GM23338 (cell line): ENCODE measurements at regions not wholly inside any gene's neighbourhood (a gene's known extent, or its start where the extent isn't known, plus 50 kb on each side); places are given as distances from the start of the nearest gene placed in this dataset.

Experiments
- ATAC-seq: fragments of 200-7000 bp; cut with Tn5 transposase; 3 replicates; pipeline ENCODE4 v1.9.1; 2020
- DNase-seq: peaks from one replicate; pipeline ENCODE4 v3.0.0-alpha.2; 2015; ENCODE audit warnings: low spot score
- H2AFZ ChIP-seq: fragments of 200-600 bp; sonication (generic); 2 replicates; pipeline ENCODE4 v1.8.0; 2016; ENCODE audit warnings: antibody characterized with exemption, mild to moderate bottlenecking, moderate library complexity
- H3F3A ChIP-seq: fragments of 200-600 bp; sonication (generic); replicated peaks from 2 replicates; pipeline ENCODE4 v1.8.0; 2017; ENCODE audit warnings: antibody characterized with exemption, mixed run types, low read depth
- H3K27ac ChIP-seq: fragments of 200-600 bp; sonication (generic); 2 replicates; pipeline ENCODE4 v1.6.1; 2016; ENCODE audit warnings: low read depth
- H3K27me3 ChIP-seq: fragments of 200-600 bp; sonication (generic); 2 replicates; pipeline ENCODE4 v1.8.0; 2016; ENCODE audit warnings: mild to moderate bottlenecking, mixed run types, moderate library complexity; ENCODE audit not compliant: insufficient read depth
- H3K36me3 ChIP-seq: fragments of 200-600 bp; sonication (generic); 2 replicates; pipeline ENCODE4 v1.8.0; 2016; ENCODE audit warnings: mild to moderate bottlenecking; ENCODE audit not compliant: insufficient read depth
- H3K4me1 ChIP-seq: fragments of 200-600 bp; sonication (generic); 2 replicates; pipeline ENCODE4 v1.8.0; 2016; ENCODE audit warnings: mild to moderate bottlenecking, moderate library complexity; ENCODE audit not compliant: insufficient read depth
- H3K4me2 ChIP-seq: fragments of 200-600 bp; sonication (generic); 2 replicates; pipeline ENCODE4 v1.7.1; 2017; ENCODE audit warnings: mixed run types
- H3K4me3 ChIP-seq: fragments of 200-600 bp; sonication (generic); 2 replicates; pipeline ENCODE4 v1.6.1; 2016; ENCODE audit warnings: mixed run types
- H3K79me2 ChIP-seq: fragments of 200-600 bp; sonication (generic); replicated peaks from 2 replicates; pipeline ENCODE4 v1.8.0; 2017; ENCODE audit warnings: mild to moderate bottlenecking; ENCODE audit not compliant: insufficient read depth
- H3K9me2 ChIP-seq: fragments of 200-600 bp; sonication (generic); 2 replicates; pipeline ENCODE4 v1.8.0; 2017; ENCODE audit not compliant: insufficient read depth
- H4K20me1 ChIP-seq: fragments of 200-600 bp; sonication (generic); replicated peaks from 2 replicates; pipeline ENCODE4 v1.8.0; 2017; ENCODE audit warnings: mild to moderate bottlenecking; ENCODE audit not compliant: insufficient read depth
- H3K27ac Mint-ChIP-seq: 2 replicates; pipeline ENCODE4 v1.8.0; 2020; ENCODE audit warnings: inconsistent platforms, mild to moderate bottlenecking, moderate library complexity, mixed read lengths
- H3K27me3 Mint-ChIP-seq: 3 replicates; pipeline ENCODE4 v1.8.0; 2022; ENCODE audit warnings: low read depth, mild to moderate bottlenecking, moderate library complexity, mixed read lengths, inconsistent platforms; ENCODE audit not compliant: insufficient read depth, poor library complexity
- H3K36me3 Mint-ChIP-seq: 3 replicates; pipeline ENCODE4 v1.8.0; 2021; ENCODE audit warnings: low read depth, mild to moderate bottlenecking, inconsistent platforms, moderate library complexity, mixed read lengths
- H3K4me1 Mint-ChIP-seq: 3 replicates; pipeline ENCODE4 v1.8.0; 2020; ENCODE audit warnings: mild to moderate bottlenecking, inconsistent platforms, mixed read lengths
- H3K4me3 Mint-ChIP-seq: 3 replicates; pipeline ENCODE4 v1.8.0; 2021; ENCODE audit warnings: moderate library complexity, mild to moderate bottlenecking, inconsistent platforms, mixed read lengths
- H3K9me3 Mint-ChIP-seq: 3 replicates; pipeline ENCODE4 v1.8.0; 2020; ENCODE audit warnings: moderate library complexity, mild to moderate bottlenecking, inconsistent platforms, mixed read lengths
- CREB1 ChIP-seq: fragments of 250-450 bp; sonication (Bioruptor Pico); IDR thresholded peaks from 2 replicates; pipeline ENCODE4 v1.5.0; 2020; ENCODE audit warnings: low read depth, mild to moderate bottlenecking, moderate library complexity
- EZH2 ChIP-seq: fragments of 200-600 bp; sonication (generic); IDR thresholded peaks from one replicate; pipeline ENCODE4 v1.8.0; 2017; ENCODE audit warnings: antibody characterized with exemption, mild to moderate bottlenecking, low read depth; ENCODE audit not compliant: unreplicated experiment
- EZH2phosphoT487 ChIP-seq: fragments of 200-600 bp; sonication (generic); IDR thresholded peaks from one replicate; pipeline ENCODE4 v1.8.1; 2018; ENCODE audit warnings: antibody characterized with exemption; ENCODE audit not compliant: unreplicated experiment
- JUNB ChIP-seq: IDR thresholded peaks from one replicate; pipeline ENCODE4 v1.6.1; 2016; ENCODE audit warnings: antibody characterized with exemption; ENCODE audit not compliant: unreplicated experiment
- NANOG ChIP-seq: IDR thresholded peaks from 2 replicates; pipeline ENCODE4 v1.6.1; 2016; ENCODE audit warnings: antibody characterized with exemption, borderline replicate concordance
- POLR2AphosphoS5 ChIP-seq: IDR thresholded peaks from 2 replicates; pipeline ENCODE4 v1.6.1; 2016; ENCODE audit warnings: antibody characterized with exemption, low read depth
- STAT1 ChIP-seq: IDR thresholded peaks from one replicate; pipeline ENCODE4 v1.6.1; 2016; ENCODE audit warnings: antibody characterized with exemption; ENCODE audit not compliant: unreplicated experiment
- ZNF114 ChIP-seq: fragments of 250-450 bp; sonication (Bioruptor Pico); IDR thresholded peaks from 2 replicates; pipeline ENCODE4 v1.5.0; 2020; ENCODE audit warnings: mild to moderate bottlenecking, moderate library complexity
- ZNF331 ChIP-seq: fragments of 250-450 bp; sonication (Bioruptor Pico); IDR thresholded peaks from 2 replicates; pipeline ENCODE4 v1.5.0; 2020; ENCODE audit warnings: low read depth, mild to moderate bottlenecking, moderate library complexity
- TF ChIP-seq, protein P1 (sequence below): IDR thresholded peaks from 2 replicates; pipeline ENCODE4 v1.6.1; 2016; ENCODE audit warnings: antibody characterized with exemption
- TF ChIP-seq, protein P2 (sequence below): IDR thresholded peaks from one replicate; pipeline ENCODE4 v1.6.1; 2018; ENCODE audit warnings: antibody characterized with exemption; ENCODE audit not compliant: unreplicated experiment
- TF ChIP-seq, protein P3 (sequence below): fragments of 250-450 bp; sonication (Bioruptor Pico); IDR thresholded peaks from 2 replicates; pipeline ENCODE4 v1.5.0; 2020; ENCODE audit warnings: mild to moderate bottlenecking, moderate library complexity
- TF ChIP-seq, protein P4 (sequence below), 2 experiments: fragments of 200-600 bp in 1 of 2; sonication (generic) in 1 of 2; conservative IDR thresholded peaks; 2 replicates each; pipeline versions ENCODE4 v1.5.1 to v1.6.1; 2016 to 2017; ENCODE audit warnings: antibody characterized with exemption in 2 of 2, low read depth in 2 of 2, mild to moderate bottlenecking in 2 of 2, moderate library complexity in 1 of 2

DNA sequence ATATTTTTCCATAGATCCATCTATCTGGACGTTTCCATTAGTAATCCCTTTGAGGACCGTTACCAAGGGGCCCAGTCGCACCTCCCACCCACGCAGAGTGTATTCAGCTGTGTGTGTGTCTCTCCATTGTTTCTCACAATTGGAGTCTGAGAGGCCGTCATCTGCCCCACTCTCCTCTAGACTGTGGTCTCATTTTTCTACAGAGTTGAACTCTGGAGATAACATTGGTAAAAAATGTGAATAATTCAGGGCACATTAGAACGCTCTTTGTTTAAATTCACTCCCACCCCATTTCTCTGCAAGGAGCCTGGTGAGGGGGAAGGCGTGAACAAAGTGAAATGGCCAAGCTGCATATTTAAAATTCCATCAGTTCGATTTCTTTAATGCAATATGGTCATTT, 333.1 kb upstream of the MAF start:
- H3K4me1 ChIP-seq: no peaks in the 10 kb centered on the region
- no peak overlapping the region; the same call in 1 of the 2 replicates for H2AFZ ChIP-seq
- DNase-seq (no peak), ATAC-seq (no peak)
- H3K27ac ChIP-seq: no peak overlapping the region
- no peaks in the 10 kb centered on the region for H3F3A ChIP-seq
- H3K36me3 ChIP-seq: no peaks in the 10 kb centered on the region
- no peaks in the 10 kb centered on the region for H3K36me3 Mint-ChIP-seq
- peaks cover 1% of the 10 kb centered on the region for H3K27me3 Mint-ChIP-seq
- H3K27ac Mint-ChIP-seq: no peak overlapping the region
- no peak overlapping the region for H3K4me3 ChIP-seq
- H3K27me3 ChIP-seq: no peaks in the 10 kb centered on the region
- H3K4me1 Mint-ChIP-seq: 0 out of 3 replicates have a peak, but pooled peaks cover 2% of the 10 kb centered on the region
- H3K9me3 Mint-ChIP-seq: no peaks in the 10 kb centered on the region
- H3K4me2 ChIP-seq: no peak overlapping the region
- no peaks in the 10 kb centered on the region; the same call in 1 of the 2 replicates for H3K9me2 ChIP-seq
- no peaks in the 10 kb centered on the region for H3K79me2 ChIP-seq
- no peaks in the 10 kb centered on the region for H4K20me1 ChIP-seq
- H3K4me3 Mint-ChIP-seq: no peak overlapping the region
- TF ChIP-seq STAT1 (no peak), POLR2AphosphoS5 (no peak), EZH2phosphoT487 (no peak), NANOG (no peak), EZH2 (no peak), CREB1 (CRISPR knock-in tag) (no peak), ZNF114 (CRISPR knock-in tag) (no peak), ZNF331 (CRISPR knock-in tag) (no peak), JUNB (no peak)
- TF ChIP-seq, protein P1, sequence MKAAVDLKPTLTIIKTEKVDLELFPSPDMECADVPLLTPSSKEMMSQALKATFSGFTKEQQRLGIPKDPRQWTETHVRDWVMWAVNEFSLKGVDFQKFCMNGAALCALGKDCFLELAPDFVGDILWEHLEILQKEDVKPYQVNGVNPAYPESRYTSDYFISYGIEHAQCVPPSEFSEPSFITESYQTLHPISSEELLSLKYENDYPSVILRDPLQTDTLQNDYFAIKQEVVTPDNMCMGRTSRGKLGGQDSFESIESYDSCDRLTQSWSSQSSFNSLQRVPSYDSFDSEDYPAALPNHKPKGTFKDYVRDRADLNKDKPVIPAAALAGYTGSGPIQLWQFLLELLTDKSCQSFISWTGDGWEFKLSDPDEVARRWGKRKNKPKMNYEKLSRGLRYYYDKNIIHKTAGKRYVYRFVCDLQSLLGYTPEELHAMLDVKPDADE: no peak
- TF ChIP-seq, protein P2, sequence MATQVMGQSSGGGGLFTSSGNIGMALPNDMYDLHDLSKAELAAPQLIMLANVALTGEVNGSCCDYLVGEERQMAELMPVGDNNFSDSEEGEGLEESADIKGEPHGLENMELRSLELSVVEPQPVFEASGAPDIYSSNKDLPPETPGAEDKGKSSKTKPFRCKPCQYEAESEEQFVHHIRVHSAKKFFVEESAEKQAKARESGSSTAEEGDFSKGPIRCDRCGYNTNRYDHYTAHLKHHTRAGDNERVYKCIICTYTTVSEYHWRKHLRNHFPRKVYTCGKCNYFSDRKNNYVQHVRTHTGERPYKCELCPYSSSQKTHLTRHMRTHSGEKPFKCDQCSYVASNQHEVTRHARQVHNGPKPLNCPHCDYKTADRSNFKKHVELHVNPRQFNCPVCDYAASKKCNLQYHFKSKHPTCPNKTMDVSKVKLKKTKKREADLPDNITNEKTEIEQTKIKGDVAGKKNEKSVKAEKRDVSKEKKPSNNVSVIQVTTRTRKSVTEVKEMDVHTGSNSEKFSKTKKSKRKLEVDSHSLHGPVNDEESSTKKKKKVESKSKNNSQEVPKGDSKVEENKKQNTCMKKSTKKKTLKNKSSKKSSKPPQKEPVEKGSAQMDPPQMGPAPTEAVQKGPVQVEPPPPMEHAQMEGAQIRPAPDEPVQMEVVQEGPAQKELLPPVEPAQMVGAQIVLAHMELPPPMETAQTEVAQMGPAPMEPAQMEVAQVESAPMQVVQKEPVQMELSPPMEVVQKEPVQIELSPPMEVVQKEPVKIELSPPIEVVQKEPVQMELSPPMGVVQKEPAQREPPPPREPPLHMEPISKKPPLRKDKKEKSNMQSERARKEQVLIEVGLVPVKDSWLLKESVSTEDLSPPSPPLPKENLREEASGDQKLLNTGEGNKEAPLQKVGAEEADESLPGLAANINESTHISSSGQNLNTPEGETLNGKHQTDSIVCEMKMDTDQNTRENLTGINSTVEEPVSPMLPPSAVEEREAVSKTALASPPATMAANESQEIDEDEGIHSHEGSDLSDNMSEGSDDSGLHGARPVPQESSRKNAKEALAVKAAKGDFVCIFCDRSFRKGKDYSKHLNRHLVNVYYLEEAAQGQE: no peak
- TF ChIP-seq, protein P3, sequence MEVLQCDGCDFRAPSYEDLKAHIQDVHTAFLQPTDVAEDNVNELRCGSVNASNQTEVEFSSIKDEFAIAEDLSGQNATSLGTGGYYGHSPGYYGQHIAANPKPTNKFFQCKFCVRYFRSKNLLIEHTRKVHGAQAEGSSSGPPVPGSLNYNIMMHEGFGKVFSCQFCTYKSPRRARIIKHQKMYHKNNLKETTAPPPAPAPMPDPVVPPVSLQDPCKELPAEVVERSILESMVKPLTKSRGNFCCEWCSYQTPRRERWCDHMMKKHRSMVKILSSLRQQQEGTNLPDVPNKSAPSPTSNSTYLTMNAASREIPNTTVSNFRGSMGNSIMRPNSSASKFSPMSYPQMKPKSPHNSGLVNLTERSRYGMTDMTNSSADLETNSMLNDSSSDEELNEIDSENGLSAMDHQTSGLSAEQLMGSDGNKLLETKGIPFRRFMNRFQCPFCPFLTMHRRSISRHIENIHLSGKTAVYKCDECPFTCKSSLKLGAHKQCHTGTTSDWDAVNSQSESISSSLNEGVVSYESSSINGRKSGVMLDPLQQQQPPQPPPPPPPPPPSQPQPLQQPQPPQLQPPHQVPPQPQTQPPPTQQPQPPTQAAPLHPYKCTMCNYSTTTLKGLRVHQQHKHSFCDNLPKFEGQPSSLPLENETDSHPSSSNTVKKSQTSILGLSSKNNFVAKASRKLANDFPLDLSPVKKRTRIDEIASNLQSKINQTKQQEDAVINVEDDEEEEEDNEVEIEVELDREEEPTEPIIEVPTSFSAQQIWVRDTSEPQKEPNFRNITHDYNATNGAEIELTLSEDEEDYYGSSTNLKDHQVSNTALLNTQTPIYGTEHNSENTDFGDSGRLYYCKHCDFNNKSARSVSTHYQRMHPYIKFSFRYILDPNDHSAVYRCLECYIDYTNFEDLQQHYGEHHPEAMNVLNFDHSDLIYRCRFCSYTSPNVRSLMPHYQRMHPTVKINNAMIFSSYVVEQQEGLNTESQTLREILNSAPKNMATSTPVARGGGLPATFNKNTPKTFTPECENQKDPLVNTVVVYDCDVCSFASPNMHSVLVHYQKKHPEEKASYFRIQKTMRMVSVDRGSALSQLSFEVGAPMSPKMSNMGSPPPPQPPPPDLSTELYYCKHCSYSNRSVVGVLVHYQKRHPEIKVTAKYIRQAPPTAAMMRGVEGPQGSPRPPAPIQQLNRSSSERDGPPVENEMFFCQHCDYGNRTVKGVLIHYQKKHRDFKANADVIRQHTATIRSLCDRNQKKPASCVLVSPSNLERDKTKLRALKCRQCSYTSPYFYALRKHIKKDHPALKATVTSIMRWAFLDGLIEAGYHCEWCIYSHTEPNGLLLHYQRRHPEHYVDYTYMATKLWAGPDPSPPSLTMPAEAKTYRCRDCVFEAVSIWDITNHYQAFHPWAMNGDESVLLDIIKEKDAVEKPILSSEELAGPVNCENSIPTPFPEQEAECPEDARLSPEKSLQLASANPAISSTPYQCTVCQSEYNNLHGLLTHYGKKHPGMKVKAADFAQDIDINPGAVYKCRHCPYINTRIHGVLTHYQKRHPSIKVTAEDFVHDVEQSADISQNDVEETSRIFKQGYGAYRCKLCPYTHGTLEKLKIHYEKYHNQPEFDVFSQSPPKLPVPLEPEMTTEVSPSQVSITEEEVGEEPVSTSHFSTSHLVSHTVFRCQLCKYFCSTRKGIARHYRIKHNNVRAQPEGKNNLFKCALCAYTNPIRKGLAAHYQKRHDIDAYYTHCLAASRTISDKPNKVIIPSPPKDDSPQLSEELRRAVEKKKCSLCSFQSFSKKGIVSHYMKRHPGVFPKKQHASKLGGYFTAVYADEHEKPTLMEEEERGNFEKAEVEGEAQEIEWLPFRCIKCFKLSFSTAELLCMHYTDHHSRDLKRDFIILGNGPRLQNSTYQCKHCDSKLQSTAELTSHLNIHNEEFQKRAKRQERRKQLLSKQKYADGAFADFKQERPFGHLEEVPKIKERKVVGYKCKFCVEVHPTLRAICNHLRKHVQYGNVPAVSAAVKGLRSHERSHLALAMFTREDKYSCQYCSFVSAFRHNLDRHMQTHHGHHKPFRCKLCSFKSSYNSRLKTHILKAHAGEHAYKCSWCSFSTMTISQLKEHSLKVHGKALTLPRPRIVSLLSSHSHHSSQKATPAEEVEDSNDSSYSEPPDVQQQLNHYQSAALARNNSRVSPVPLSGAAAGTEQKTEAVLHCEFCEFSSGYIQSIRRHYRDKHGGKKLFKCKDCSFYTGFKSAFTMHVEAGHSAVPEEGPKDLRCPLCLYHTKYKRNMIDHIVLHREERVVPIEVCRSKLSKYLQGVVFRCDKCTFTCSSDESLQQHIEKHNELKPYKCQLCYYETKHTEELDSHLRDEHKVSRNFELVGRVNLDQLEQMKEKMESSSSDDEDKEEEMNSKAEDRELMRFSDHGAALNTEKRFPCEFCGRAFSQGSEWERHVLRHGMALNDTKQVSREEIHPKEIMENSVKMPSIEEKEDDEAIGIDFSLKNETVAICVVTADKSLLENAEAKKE (CRISPR knock-in tag): no peak
- TF ChIP-seq, protein P4, sequence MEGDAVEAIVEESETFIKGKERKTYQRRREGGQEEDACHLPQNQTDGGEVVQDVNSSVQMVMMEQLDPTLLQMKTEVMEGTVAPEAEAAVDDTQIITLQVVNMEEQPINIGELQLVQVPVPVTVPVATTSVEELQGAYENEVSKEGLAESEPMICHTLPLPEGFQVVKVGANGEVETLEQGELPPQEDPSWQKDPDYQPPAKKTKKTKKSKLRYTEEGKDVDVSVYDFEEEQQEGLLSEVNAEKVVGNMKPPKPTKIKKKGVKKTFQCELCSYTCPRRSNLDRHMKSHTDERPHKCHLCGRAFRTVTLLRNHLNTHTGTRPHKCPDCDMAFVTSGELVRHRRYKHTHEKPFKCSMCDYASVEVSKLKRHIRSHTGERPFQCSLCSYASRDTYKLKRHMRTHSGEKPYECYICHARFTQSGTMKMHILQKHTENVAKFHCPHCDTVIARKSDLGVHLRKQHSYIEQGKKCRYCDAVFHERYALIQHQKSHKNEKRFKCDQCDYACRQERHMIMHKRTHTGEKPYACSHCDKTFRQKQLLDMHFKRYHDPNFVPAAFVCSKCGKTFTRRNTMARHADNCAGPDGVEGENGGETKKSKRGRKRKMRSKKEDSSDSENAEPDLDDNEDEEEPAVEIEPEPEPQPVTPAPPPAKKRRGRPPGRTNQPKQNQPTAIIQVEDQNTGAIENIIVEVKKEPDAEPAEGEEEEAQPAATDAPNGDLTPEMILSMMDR (conservative IDR thresholded peaks at IDR 0.05; ENCODE audit: low read depth in 2 of 2): no peak
